Hepatocyte (in vitro differentiated cells): ENCODE measurements at regions not wholly inside any gene's neighbourhood (a gene's known extent, or its start where the extent isn't known, plus 50 kb on each side); places are given as distances from the start of the nearest gene placed in this dataset.

Experiments
- EZH2 ChIP-seq: fragments of 200-600 bp; sonication (generic); IDR thresholded peaks from 2 replicates; pipeline ENCODE4 v1.6.1; 2016; ENCODE audit warnings: antibody characterized with exemption, mild to moderate bottlenecking, borderline replicate concordance
- EZH2phosphoT487 ChIP-seq: fragments of 200-600 bp; sonication (generic); IDR thresholded peaks from one replicate; pipeline ENCODE4 v1.6.1; 2018; ENCODE audit warnings: antibody characterized with exemption, mild to moderate bottlenecking, low read depth, moderate library complexity; ENCODE audit not compliant: unreplicated experiment, severe bottlenecking
- TF ChIP-seq, protein P1 (sequence below): fragments of 200-600 bp; sonication (generic); IDR thresholded peaks from 2 replicates; pipeline ENCODE4 v1.5.1; 2016; ENCODE audit warnings: antibody characterized with exemption, mild to moderate bottlenecking; ENCODE audit not compliant: poor library complexity

DNA sequence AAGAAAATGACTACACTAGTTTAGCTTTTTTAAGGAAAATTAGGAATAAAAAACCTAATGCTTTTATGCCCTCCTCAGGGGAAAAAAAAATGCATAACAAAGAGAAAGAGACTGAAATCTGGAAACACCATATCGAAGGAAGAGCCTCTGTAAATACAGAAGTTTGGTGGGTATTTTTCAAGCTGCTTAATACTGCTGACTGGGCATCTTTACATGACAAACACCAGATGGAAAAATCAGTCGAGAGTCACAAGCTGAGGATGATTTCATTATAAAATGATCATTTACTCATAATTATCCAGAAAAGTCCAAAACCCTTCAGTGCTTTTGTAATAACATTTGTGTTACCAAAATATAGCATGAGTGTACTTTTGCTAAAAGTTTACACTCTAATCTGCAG, 1600.7 kb upstream of the ACVR2A start:
- TF ChIP-seq, protein P1, sequence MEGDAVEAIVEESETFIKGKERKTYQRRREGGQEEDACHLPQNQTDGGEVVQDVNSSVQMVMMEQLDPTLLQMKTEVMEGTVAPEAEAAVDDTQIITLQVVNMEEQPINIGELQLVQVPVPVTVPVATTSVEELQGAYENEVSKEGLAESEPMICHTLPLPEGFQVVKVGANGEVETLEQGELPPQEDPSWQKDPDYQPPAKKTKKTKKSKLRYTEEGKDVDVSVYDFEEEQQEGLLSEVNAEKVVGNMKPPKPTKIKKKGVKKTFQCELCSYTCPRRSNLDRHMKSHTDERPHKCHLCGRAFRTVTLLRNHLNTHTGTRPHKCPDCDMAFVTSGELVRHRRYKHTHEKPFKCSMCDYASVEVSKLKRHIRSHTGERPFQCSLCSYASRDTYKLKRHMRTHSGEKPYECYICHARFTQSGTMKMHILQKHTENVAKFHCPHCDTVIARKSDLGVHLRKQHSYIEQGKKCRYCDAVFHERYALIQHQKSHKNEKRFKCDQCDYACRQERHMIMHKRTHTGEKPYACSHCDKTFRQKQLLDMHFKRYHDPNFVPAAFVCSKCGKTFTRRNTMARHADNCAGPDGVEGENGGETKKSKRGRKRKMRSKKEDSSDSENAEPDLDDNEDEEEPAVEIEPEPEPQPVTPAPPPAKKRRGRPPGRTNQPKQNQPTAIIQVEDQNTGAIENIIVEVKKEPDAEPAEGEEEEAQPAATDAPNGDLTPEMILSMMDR: no peak
- TF ChIP-seq EZH2phosphoT487: no peak
- no peak for TF ChIP-seq EZH2
